MM.1S (cell line): ENCODE measurements at regions not wholly inside any gene's neighbourhood (a gene's known extent, or its start where the extent isn't known, plus 50 kb on each side); places are given as distances from the start of the nearest gene placed in this dataset.

Source experiments
- EZH2phosphoT487 ChIP-seq: fragments of 300-600 bp; sonication (generic); IDR thresholded peaks from 2 replicates; pipeline ENCODE4 v1.6.1; 2018; ENCODE audit warnings: antibody characterized with exemption, low read length
- TF ChIP-seq, protein P1 (sequence below): fragments of 300-600 bp; sonication (generic); IDR thresholded peaks from 2 replicates; pipeline ENCODE4 v1.5.1; 2016; ENCODE audit warnings: antibody characterized with exemption, low read length, mixed read lengths

DNA sequence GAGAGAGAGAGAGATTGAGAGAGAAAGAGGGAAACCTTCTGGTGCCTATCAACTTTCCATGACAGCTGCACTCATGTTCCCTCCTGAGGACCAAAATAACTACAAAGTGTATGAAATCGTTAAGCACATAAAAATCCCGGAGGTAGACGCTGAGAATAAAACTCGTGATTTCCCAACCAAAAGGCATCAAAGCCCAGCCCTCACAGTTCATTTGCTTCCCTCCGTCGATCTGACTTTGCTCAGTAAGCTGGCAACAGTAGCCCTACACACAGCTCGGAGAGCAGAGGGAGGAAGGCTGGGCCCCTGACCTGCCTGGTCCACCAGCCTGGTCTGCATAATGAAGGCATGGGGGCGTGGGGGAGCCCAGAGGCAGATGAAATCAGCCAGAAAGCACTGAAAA, 273.9 kb upstream of the ZFHX3 start:
- TF ChIP-seq, protein P1, sequence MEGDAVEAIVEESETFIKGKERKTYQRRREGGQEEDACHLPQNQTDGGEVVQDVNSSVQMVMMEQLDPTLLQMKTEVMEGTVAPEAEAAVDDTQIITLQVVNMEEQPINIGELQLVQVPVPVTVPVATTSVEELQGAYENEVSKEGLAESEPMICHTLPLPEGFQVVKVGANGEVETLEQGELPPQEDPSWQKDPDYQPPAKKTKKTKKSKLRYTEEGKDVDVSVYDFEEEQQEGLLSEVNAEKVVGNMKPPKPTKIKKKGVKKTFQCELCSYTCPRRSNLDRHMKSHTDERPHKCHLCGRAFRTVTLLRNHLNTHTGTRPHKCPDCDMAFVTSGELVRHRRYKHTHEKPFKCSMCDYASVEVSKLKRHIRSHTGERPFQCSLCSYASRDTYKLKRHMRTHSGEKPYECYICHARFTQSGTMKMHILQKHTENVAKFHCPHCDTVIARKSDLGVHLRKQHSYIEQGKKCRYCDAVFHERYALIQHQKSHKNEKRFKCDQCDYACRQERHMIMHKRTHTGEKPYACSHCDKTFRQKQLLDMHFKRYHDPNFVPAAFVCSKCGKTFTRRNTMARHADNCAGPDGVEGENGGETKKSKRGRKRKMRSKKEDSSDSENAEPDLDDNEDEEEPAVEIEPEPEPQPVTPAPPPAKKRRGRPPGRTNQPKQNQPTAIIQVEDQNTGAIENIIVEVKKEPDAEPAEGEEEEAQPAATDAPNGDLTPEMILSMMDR = no peak
- TF ChIP-seq EZH2phosphoT487 = no peak
